ENCODE measurements at regions not wholly inside any gene's neighbourhood (a gene's known extent, or its start where the extent isn't known, plus 50 kb on each side); places are given as distances from the start of the nearest gene placed in this dataset.

- no peak for TF ChIP-seq CTCF (IDR thresholded peaks at IDR 0.05)
- TF ChIP-seq EP300 (IDR thresholded peaks at IDR 0.05) = no peak
- no peak for TF ChIP-seq POLR2A (IDR thresholded peaks at IDR 0.05)
Measured at GRCh38 chr4:148914301-148914700, 472.1 kb upstream of the NR3C2 start.
